ENCODE measurements at regions not wholly inside any gene's neighbourhood (a gene's known extent, or its start where the extent isn't known, plus 50 kb on each side); places are given as distances from the start of the nearest gene placed in this dataset.
A peak's percentile ranks its signal among the peaks of the same experiment; 100 is the strongest.

- TF ChIP-seq ZNF142 (CRISPR knock-in tag; IDR thresholded peaks at IDR 0.05) = no peak
- no peak for TF ChIP-seq ARID5B (CRISPR knock-in tag; IDR thresholded peaks at IDR 0.05)
- TF ChIP-seq MAFF (IDR thresholded peaks at IDR 0.05; ENCODE audit: low read depth, low read length) = peak; percentile 30; the same call in 1 of the 2 replicates
- no peak for TF ChIP-seq KLF13 (CRISPR knock-in tag; IDR thresholded peaks at IDR 0.05)
Measured at GRCh38 chr4:110371016-110371770, 104.8 kb upstream of the ENPEP start (continued).

All from HepG2 (cell line).